B cell (primary cell): ENCODE measurements at regions not wholly inside any gene's neighbourhood (a gene's known extent, or its start where the extent isn't known, plus 50 kb on each side); places are given as distances from the start of the nearest gene placed in this dataset.

Source experiments
- ATAC-seq: fragments of 200-7000 bp; cut with Tn5 transposase; one replicate; pipeline ENCODE4 v1.10.0; 2021; ENCODE audit warnings: low read depth, mild to moderate bottlenecking, moderate number of reproducible peaks, moderate library complexity
- CTCF ChIA-PET: fragments of 350-600 bp; sonication (Branson Sonifier 250); formaldehyde crosslinking; loops from one replicate; lab custom pipeline; 2021; ENCODE audit warnings: antibody characterized with exemption, inconsistent platforms; lab: Charles Lee
- POLR2A ChIA-PET: fragments of 350-600 bp; sonication (Branson Sonifier 250); formaldehyde crosslinking; loops from one replicate; lab custom pipeline; 2021; ENCODE audit warnings: antibody characterized with exemption; lab: Charles Lee
- DNase-seq: peaks from one replicate; pipeline ENCODE4 v3.0.0; 2013
- H2AFZ ChIP-seq: 2 replicates; pipeline ENCODE4 v1.6.1; 2012; ENCODE audit warnings: mild to moderate bottlenecking, low read depth, low read length; ENCODE audit not compliant: insufficient read depth, poor library complexity, severe bottlenecking
- H3K27ac ChIP-seq, 2 donors: 1 replicate in 1 of 2; 2 replicates in 1 of 2; pipeline ENCODE4 v1.5.1; 2012 to 2013; ENCODE audit warnings: low read length in 2 of 2, mild to moderate bottlenecking in 2 of 2, moderate library complexity in 1 of 2
- H3K27me3 ChIP-seq, 4 experiments: fragments of 200-600 bp in 1 of 4; sonication (generic) in 1 of 4; replicated peaks in 1 of 4; 1 replicate in 2 of 4; 2 replicates in 2 of 4; pipeline versions ENCODE4 v1.6.1 to v1.7.0; 2013 to 2016; ENCODE audit warnings: low read length in 3 of 4, mild to moderate bottlenecking in 2 of 4, mixed read lengths in 1 of 4, moderate library complexity in 1 of 4; ENCODE audit not compliant: insufficient read depth in 4 of 4, control insufficient read depth in 3 of 4; ENCODE audit errors: control extremely low read depth in 1 of 4
- H3K36me3 ChIP-seq, 2 experiments: replicated peaks in 1 of 2; 1 replicate in 1 of 2; 2 replicates in 1 of 2; pipeline versions ENCODE4 v1.6.1 to v1.7.1; 2013; ENCODE audit warnings: low read length in 1 of 2; ENCODE audit not compliant: insufficient read depth in 2 of 2, control insufficient read depth in 1 of 2; ENCODE audit errors: control extremely low read depth in 1 of 2, extremely low read depth in 1 of 2
- H3K4me1 ChIP-seq, 2 donors: fragments of 200-600 bp in 1 of 2; sonication (generic) in 1 of 2; 1 replicate in 1 of 2; 2 replicates in 1 of 2; pipeline versions ENCODE4 v1.5.1 to v1.6.1; 2013 to 2017; ENCODE audit warnings: low read length in 2 of 2; ENCODE audit not compliant: control insufficient read depth in 2 of 2, insufficient read depth in 2 of 2
- H3K4me2 ChIP-seq: replicated peaks from 2 replicates; pipeline ENCODE3; 2012; ENCODE audit warnings: mild to moderate bottlenecking, low read depth, low read length; ENCODE audit not compliant: poor library complexity, severe bottlenecking
- H3K4me3 ChIP-seq, 5 experiments: fragments of 200-600 bp in 1 of 5; sonication (generic) in 1 of 5; 1 replicate in 3 of 5; 2 replicates in 2 of 5; pipeline versions ENCODE4 v1.5.1 to v1.7.0; 2011 to 2016; ENCODE audit warnings: low read length in 4 of 5, mild to moderate bottlenecking in 4 of 5, low read depth in 2 of 5, control low read depth in 1 of 5, moderate library complexity in 1 of 5; ENCODE audit not compliant: insufficient read depth in 1 of 5; ENCODE audit errors: control extremely low read depth in 1 of 5, extremely low read depth in 1 of 5
- H3K79me2 ChIP-seq: fragments of 200-600 bp; sonication (generic); one replicate; pipeline ENCODE4 v1.6.0; 2016; ENCODE audit warnings: low read length; ENCODE audit not compliant: control insufficient read depth, insufficient read depth
- H3K9ac ChIP-seq: fragments of 200-600 bp; sonication (generic); 2 replicates; pipeline ENCODE4 v1.6.1; 2017; ENCODE audit warnings: mild to moderate bottlenecking, low read length, moderate library complexity
- H3K9me3 ChIP-seq, 3 donors: one replicate each; pipeline versions ENCODE4 v1.6.1 to v1.7.1; 2013; ENCODE audit warnings: low read length in 2 of 3; ENCODE audit not compliant: control insufficient read depth in 2 of 3, insufficient read depth in 1 of 3; ENCODE audit errors: control extremely low read depth in 1 of 3
- H4K20me1 ChIP-seq: 2 replicates; pipeline ENCODE4 v1.6.0; 2012; ENCODE audit warnings: mild to moderate bottlenecking, low read length; ENCODE audit not compliant: insufficient read depth, control insufficient read depth, poor library complexity, severe bottlenecking
- H3K27ac Mint-ChIP-seq: one replicate; pipeline ENCODE4 v1.8.0; 2021; ENCODE audit warnings: mixed read lengths
- H3K27me3 Mint-ChIP-seq: one replicate; pipeline ENCODE4 v1.8.0; 2021; ENCODE audit warnings: mixed read lengths
- H3K4me1 Mint-ChIP-seq: one replicate; pipeline ENCODE4 v1.8.0; 2021; ENCODE audit warnings: mixed read lengths
- H3K4me3 Mint-ChIP-seq: one replicate; pipeline ENCODE4 v1.8.0; 2021; ENCODE audit warnings: mixed read lengths
- H3K9me3 Mint-ChIP-seq: one replicate; pipeline ENCODE4 v1.8.0; 2022; ENCODE audit warnings: mixed read lengths; ENCODE audit not compliant: insufficient read depth
- CTCF ChIP-seq: fragments of 200-600 bp; IDR thresholded peaks from one replicate; pipeline ENCODE4 v1.8.0; 2022; ENCODE audit warnings: antibody characterized with exemption, mild to moderate bottlenecking
- EZH2 ChIP-seq: IDR thresholded peaks from 2 replicates; pipeline ENCODE4 v1.6.1; 2012; ENCODE audit warnings: borderline replicate concordance, low read depth, mild to moderate bottlenecking, moderate library complexity, low read length; ENCODE audit not compliant: insufficient read depth, poor library complexity, severe bottlenecking
- WGBS: methylation state at CpG from one replicate; pipeline ENCODE4 v1.1.5; 2013; ENCODE audit warnings: missing lambda C conversion rate; ENCODE audit not compliant: insufficient coverage; 5-methylcytosine and 5-hydroxymethylcytosine counted together
- intact Hi-C: fragments of 100-400 bp; cut with micrococcal nuclease; formaldehyde crosslinking; loops from one replicate; pipeline ENCODE4 v1.10.0; 2022

DNA sequence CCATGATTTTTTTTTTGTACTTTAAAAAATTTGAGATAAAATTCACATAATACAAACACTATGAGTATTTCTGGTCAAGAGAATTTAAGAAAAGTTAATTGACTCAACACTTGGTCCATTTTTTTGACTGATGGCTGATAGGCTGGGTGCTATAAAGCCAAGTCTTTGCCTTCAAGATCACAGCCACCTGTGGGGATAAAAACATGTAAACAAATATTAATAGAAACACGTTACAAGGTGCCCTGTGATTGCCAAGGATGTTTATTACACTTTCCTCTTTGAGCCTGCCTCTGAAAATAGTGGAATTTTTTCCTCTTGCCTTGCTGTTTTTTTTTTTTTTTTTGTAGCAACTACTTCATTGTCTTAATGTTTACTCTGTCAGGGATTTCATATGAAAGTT, 63.3 kb downstream of the FHIP1A start:
- TF ChIP-seq CTCF (no peak), EZH2 (no peak)
- ChIA-PET POLR2A (no interaction called here), CTCF (no interaction called here)
- no peaks in the 10 kb centered on the region for H3K36me3 ChIP-seq
- no peaks in the 10 kb centered on the region for H3K27me3 ChIP-seq
- H3K4me1 ChIP-seq = no peaks in the 10 kb centered on the region
- no CpG with 5 or more reads among the region's 1 CpG for WGBS
- H3K27ac ChIP-seq = no peak overlapping the region
- H3K4me3 Mint-ChIP-seq = no peak overlapping the region
- no peaks in the 10 kb centered on the region for H3K9me3 ChIP-seq
- H3K4me3 ChIP-seq = no peak overlapping the region
- no peaks in the 10 kb centered on the region for H3K4me1 Mint-ChIP-seq
- no peak overlapping the region for H3K4me2 ChIP-seq
- DNase-seq (no peak), ATAC-seq (no peak)
- intact Hi-C loops = no loop called here
- H3K27ac Mint-ChIP-seq = no peak overlapping the region
- H3K9me3 Mint-ChIP-seq = no peaks in the 10 kb centered on the region
- H3K79me2 ChIP-seq = no peaks in the 10 kb centered on the region
- no peak overlapping the region for H2AFZ ChIP-seq
- no peak overlapping the region for H3K9ac ChIP-seq
- H4K20me1 ChIP-seq = no peaks in the 10 kb centered on the region
- peaks cover 5% of the 10 kb centered on the region for H3K27me3 Mint-ChIP-seq

DNA sequence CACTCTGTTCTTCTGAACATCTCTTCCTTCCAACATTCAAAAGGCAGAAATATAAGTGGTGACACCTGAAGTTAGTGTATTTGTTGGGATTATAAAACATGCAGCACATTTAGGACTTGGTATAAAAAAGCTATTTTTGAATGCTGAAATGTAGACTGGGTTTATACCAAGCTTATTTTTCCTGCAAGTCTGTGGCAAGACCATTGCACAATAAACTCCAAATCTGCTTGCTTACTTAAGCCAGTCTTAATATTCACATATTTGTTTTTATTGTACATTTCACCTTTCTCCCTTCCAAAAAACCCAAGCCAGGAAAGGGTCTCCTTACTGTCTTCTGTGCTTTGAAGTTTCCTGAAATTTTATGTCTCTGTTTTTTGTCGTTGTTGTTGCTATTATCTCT, 63.7 kb downstream of the FHIP1A start:
- no peaks in the 10 kb centered on the region for H3K36me3 ChIP-seq
- ATAC-seq (no peak), DNase-seq (no peak)
- no peaks in the 10 kb centered on the region for H3K4me1 ChIP-seq
- POLR2A ChIA-PET = no interaction called here
- no peaks in the 10 kb centered on the region for H4K20me1 ChIP-seq
- H3K27me3 Mint-ChIP-seq = peaks cover 5% of the 10 kb centered on the region
- no peak overlapping the region for H2AFZ ChIP-seq
- no peak overlapping the region for H3K9ac ChIP-seq
- no peaks in the 10 kb centered on the region for H3K27me3 ChIP-seq
- TF ChIP-seq EZH2 = no peak
- TF ChIP-seq CTCF = no peak
- H3K9me3 ChIP-seq = no peaks in the 10 kb centered on the region
- no peaks in the 10 kb centered on the region for H3K9me3 Mint-ChIP-seq
- intact Hi-C loops = no loop called here
- CTCF ChIA-PET = no interaction called here
- no peaks in the 10 kb centered on the region for H3K79me2 ChIP-seq
- no peak overlapping the region for H3K4me3 ChIP-seq
- no peak overlapping the region for H3K4me3 Mint-ChIP-seq
- WGBS = no CpG with 5 or more reads among the region's 1 CpG
- H3K4me2 ChIP-seq = no peak overlapping the region
- no peak overlapping the region for H3K27ac ChIP-seq
- no peaks in the 10 kb centered on the region for H3K4me1 Mint-ChIP-seq
- no peak overlapping the region for H3K27ac Mint-ChIP-seq
